Pancreas (tissue), 10 donors: ENCODE measurements at regions not wholly inside any gene's neighbourhood (a gene's known extent, or its start where the extent isn't known, plus 50 kb on each side); places are given as distances from the start of the nearest gene placed in this dataset.

ENCODE experiments used
- ATAC-seq, 4 donors: fragments of 200-7000 bp; cut with Tn5 transposase; one replicate each; pipeline versions ENCODE4 v1.8.0 to v1.9.1; 2020; ENCODE audit warnings: mild to moderate bottlenecking in 4 of 4, moderate library complexity in 4 of 4
- DNase-seq, 6 donors: peaks; one replicate each; pipeline ENCODE4 v3.0.0-alpha.2; 2020
- FAIRE-seq: peaks from 2 replicates; lab custom pipeline; 2012; peaks lifted over from hg19 to GRCh38; lab: Jason Lieb, UNC
- H3K27ac ChIP-seq, 4 donors: fragments of 200-600 bp; sonication (generic); 1 replicate in 3 of 4; 2 replicates in 1 of 4; pipeline versions ENCODE4 v1.5.0 to v1.8.0; 2020
- H3K27me3 ChIP-seq, 4 donors: fragments of 200-600 bp; one replicate each; pipeline ENCODE4 v1.8.0; 2021
- H3K36me3 ChIP-seq, 3 donors: fragments of 200-600 bp; sonication (generic) in 1 of 3; one replicate each; pipeline versions ENCODE4 v1.5.0 to v1.8.0; 2020 to 2021
- H3K4me1 ChIP-seq, 3 donors: fragments of 200-600 bp; one replicate each; pipeline ENCODE4 v1.8.0; 2021
- H3K4me3 ChIP-seq, 4 donors: fragments of 200-600 bp; sonication (generic) in 2 of 4; one replicate each; pipeline versions ENCODE4 v1.5.0 to v1.8.0; 2020 to 2021
- H3K9me3 ChIP-seq, 4 donors: fragments of 200-600 bp; one replicate each; pipeline ENCODE4 v1.8.0; 2021
- CTCF ChIP-seq, 4 donors: fragments of 200-600 bp; sonication (generic) in 3 of 4; IDR thresholded peaks; one replicate each; pipeline versions ENCODE4 v1.5.0 to v1.8.0; 2021; ENCODE audit warnings: antibody characterized with exemption in 4 of 4
- WGBS, 2 donors: extraction: QIAGEN DNeasy Blood & Tissue Kit; methylation state at CpG; one replicate each; pipeline ENCODE4 v1.1.7; 2013; 5-methylcytosine and 5-hydroxymethylcytosine counted together
- intact Hi-C, 3 donors: fragments of 100-400 bp; cut with DNase I; formaldehyde crosslinking; loops; one replicate each; pipeline versions ENCODE4 v1.11.1 to v1.14.2; 2022
- donor health status: healthy with polysubstance abuse.
- donor health status: DM: no; HTN: no; CAD: no; lungs with moderate emphysema.
- donor health status: DM: no; HTN: no; CAD: no.
- donor health status: control.
- donor health status: control.
- donor health status: Bipolar disorder and iron deficiency.
- donor health status: DM: yes; HTN: yes; CAD: no.
- donor health status: DM: no; HTN: no; CAD: no.
- donor health status: DM: no; HTN: no; CAD: no.
- donor health status: DM: yes; HTN: yes; CAD: no.

GRCh38 chr2:120953066-120953756, 217.5 kb downstream of the GLI2 start:
- Histone ChIP-seq H3K27ac (no peak overlapping the region), H3K4me1 (peaks cover 0 to 3% (median 0%) of the 10 kb centered on the region in 3 donors), H3K36me3 (no peaks in the 10 kb centered on the region), H3K9me3 (no peaks in the 10 kb centered on the region), H3K27me3 (no peaks in the 10 kb centered on the region), H3K4me3 (no peak overlapping the region)
- ATAC-seq = no peak
- no peak for FAIRE-seq
- no peak for DNase-seq
- intact Hi-C loops = no loop called here
- no peak for TF ChIP-seq CTCF (IDR thresholded peaks at IDR 0.05)
- 76 to 80% methylated on average over 7 of the region's 7 CpGs for WGBS, 2 donors

GRCh38 chr2:120953843-120954584, 218.3 kb downstream of the GLI2 start:
- no peaks in the 10 kb centered on the region for H3K36me3 ChIP-seq
- peaks cover 0 to under 1% (median 0%) of the 10 kb centered on the region in 3 donors for H3K4me1 ChIP-seq
- no peak for TF ChIP-seq CTCF (IDR thresholded peaks at IDR 0.05)
- no peak overlapping the region for H3K27ac ChIP-seq
- ATAC-seq (no peak), DNase-seq (no peak), FAIRE-seq (no peak)
- no peaks in the 10 kb centered on the region for H3K9me3 ChIP-seq
- H3K4me3 ChIP-seq = no peak overlapping the region
- intact Hi-C loops = no loop called here
- H3K27me3 ChIP-seq = no peaks in the 10 kb centered on the region
- WGBS, 2 donors = 93 to 96% methylated on average over 16 of the region's 16 CpGs

- no peak for TF ChIP-seq CTCF (IDR thresholded peaks at IDR 0.05)
- intact Hi-C loops = no loop called here
- Histone ChIP-seq H3K9me3 (no peaks in the 10 kb centered on the region), H3K4me1 (no peaks in the 10 kb centered on the region), H3K27ac (no peak overlapping the region), H3K27me3 (no peaks in the 10 kb centered on the region), H3K36me3 (no peaks in the 10 kb centered on the region), H3K4me3 (no peak overlapping the region)
- 31 to 37% methylated on average over 8 of the region's 8 CpGs for WGBS, 2 donors
- FAIRE-seq (no peak), DNase-seq (peak in 4 of 6 donors; percentile 59 to 75 (median 68)), ATAC-seq (peak; percentile 81 to 85 (median 83))
These were observed 219.3 kb downstream of the GLI2 start for GRCh38 chr2:120954939-120955338.

GRCh38 chr2:120955427-120955826, 219.8 kb downstream of the GLI2 start:
- Histone ChIP-seq H3K4me1 (no peaks in the 10 kb centered on the region), H3K9me3 (no peaks in the 10 kb centered on the region), H3K27me3 (no peaks in the 10 kb centered on the region), H3K36me3 (no peaks in the 10 kb centered on the region), H3K4me3 (no peak overlapping the region), H3K27ac (no peak overlapping the region)
- DNase-seq (peak in 2 of 6 donors; percentile 19 to 51), ATAC-seq (peak; percentile 53 to 72 (median 65)), FAIRE-seq (no peak)
- TF ChIP-seq CTCF (IDR thresholded peaks at IDR 0.05) = no peak
- 68 to 69% methylated on average over 8 of the region's 8 CpGs for WGBS, 2 donors
- intact Hi-C loops = no loop called here
